ENCODE measurements at regions not wholly inside any gene's neighbourhood (a gene's known extent, or its start where the extent isn't known, plus 50 kb on each side); places are given as distances from the start of the nearest gene placed in this dataset.

DNA sequence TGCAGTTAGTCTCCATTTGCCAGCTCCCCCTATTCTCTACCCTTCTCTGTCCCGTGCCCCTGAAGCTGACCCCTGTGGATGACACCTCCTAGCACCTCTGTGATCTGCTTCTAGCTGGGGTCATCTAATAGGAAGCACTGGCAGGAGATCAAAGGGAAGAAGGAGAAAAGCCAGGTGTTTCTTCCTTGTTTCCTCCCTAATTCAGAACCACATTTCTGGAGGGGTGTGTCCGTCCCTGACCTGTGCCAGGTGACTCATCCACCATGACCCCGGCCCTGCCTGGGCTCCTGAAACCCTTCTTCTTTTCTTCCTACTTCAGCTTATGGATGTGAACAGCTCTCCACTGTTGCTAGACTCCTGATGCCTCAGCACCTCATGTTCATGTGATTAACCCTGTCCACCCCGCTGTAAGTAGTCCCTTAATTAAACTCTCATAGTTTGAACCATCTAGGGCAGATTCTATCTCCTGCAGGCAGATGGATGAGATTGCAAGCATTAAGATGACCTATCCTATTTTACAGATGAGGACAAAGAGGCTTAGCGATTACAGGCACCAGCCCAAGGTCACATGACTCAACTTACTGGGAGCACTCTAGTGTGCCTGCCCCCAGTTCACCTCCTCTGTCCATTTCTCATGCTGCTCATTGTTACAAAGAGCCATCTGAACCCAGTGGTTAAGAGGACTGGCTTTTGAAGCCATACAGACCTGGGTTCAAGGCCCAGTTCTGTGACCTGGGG is 770.5 kb downstream of the MED13L start:
- TF ChIP-seq SP1 (IDR thresholded peaks at IDR 0.05) (no peak), BHLHE40 (IDR thresholded peaks at IDR 0.05; ENCODE audit: borderline replicate concordance) (no peak)
